Brain microvascular endothelial cell (primary cell): ENCODE measurements at regions not wholly inside any gene's neighbourhood (a gene's known extent, or its start where the extent isn't known, plus 50 kb on each side); places are given as distances from the start of the nearest gene placed in this dataset.
A peak's percentile ranks its signal among the peaks of the same experiment; 100 is the strongest.
"Not testable (repeated sequence)": the region's sequence is repeated elsewhere in the genome, so short reads cannot be mapped to it uniquely, and the experiment has no call there.

Experiments used
- DNase-seq: peaks from one replicate; pipeline ENCODE4 v3.0.0-alpha.2; 2020
- H3K27ac ChIP-seq: fragments of 250-450 bp; sonication (Bioruptor Pico); 2 replicates; pipeline ENCODE4 v1.5.1; 2020; ENCODE audit warnings: mild to moderate bottlenecking, moderate library complexity
- H3K27me3 ChIP-seq: fragments of 250-450 bp; sonication (Bioruptor Pico); replicated peaks from 2 replicates; pipeline ENCODE4 v1.5.1; 2020; ENCODE audit warnings: mild to moderate bottlenecking
- H3K36me3 ChIP-seq: fragments of 250-450 bp; sonication (Bioruptor Pico); replicated peaks from 2 replicates; pipeline ENCODE4 v1.5.1; 2020; ENCODE audit warnings: mild to moderate bottlenecking
- H3K4me3 ChIP-seq: 2 replicates; pipeline ENCODE4 v1.5.1; 2011; ENCODE audit warnings: low read depth, mild to moderate bottlenecking, control low read depth, low read length, moderate library complexity
- in situ Hi-C: cut with HindIII; loops from 2 replicates; pipeline ENCODE4 v1.10.0; 2017; ENCODE audit warnings: low sequenced_read_pairs, low pct_ligation_motif_present
- TF ChIP-seq, protein P1 (sequence below): IDR thresholded peaks from 2 replicates; pipeline ENCODE4 v1.5.1; 2011; ENCODE audit warnings: low read depth, mild to moderate bottlenecking, moderate library complexity, low read length, control low read depth, inconsistent platforms; ENCODE audit errors: missing control alignments

DNA sequence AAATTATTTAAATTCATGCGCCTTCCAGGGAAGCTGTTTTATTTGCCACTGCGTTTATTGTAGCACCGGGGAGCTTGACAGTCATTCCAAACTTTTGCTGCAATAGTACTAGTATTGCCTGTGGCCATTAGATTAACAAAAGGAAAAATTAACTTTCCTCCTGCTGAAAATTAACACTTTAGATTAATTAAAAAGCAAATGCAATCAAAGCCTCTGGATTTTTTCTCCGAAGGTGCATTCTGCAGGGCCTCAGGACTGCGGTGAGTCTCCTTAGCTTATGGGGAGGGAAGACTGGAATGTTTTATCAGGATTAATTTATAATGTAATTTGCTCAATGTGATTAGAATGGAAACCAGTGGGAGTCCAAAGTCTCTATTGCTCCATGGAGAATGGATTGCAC, 456.4 kb upstream of the CFAP20DC start:
- Histone ChIP-seq H3K27ac (no peak overlapping the region), H3K27me3 (no peaks in the 10 kb centered on the region), H3K4me3 (no peak overlapping the region), H3K36me3 (no peaks in the 10 kb centered on the region)
- TF ChIP-seq, protein P1, sequence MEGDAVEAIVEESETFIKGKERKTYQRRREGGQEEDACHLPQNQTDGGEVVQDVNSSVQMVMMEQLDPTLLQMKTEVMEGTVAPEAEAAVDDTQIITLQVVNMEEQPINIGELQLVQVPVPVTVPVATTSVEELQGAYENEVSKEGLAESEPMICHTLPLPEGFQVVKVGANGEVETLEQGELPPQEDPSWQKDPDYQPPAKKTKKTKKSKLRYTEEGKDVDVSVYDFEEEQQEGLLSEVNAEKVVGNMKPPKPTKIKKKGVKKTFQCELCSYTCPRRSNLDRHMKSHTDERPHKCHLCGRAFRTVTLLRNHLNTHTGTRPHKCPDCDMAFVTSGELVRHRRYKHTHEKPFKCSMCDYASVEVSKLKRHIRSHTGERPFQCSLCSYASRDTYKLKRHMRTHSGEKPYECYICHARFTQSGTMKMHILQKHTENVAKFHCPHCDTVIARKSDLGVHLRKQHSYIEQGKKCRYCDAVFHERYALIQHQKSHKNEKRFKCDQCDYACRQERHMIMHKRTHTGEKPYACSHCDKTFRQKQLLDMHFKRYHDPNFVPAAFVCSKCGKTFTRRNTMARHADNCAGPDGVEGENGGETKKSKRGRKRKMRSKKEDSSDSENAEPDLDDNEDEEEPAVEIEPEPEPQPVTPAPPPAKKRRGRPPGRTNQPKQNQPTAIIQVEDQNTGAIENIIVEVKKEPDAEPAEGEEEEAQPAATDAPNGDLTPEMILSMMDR = no peak
- in situ Hi-C loops = no loop called here
- DNase-seq = no peak

DNA sequence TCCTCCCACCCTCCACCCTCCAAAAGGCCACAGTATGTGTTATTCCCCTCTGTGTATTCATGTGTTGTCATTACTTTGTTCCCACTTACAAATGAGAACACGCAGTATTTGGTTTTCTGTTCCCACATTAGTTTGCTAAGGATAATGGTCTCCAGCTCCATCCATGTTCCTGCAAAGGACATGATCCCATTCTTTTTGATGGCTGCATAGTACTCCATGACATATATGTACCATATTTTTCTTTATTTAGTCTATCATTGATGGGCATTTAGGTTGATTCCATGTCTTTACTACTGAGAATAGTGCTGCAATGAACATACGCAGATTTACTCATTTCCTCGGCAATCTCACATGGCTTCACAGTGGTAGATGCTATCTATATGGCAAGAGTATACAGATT, 453.6 kb upstream of the CFAP20DC start:
- DNase-seq = no peak
- Histone ChIP-seq H3K4me3 (no peak overlapping the region), H3K36me3 (no peaks in the 10 kb centered on the region), H3K27ac (no peak overlapping the region), H3K27me3 (no peaks in the 10 kb centered on the region)
- TF ChIP-seq, protein P1 = no peak
- in situ Hi-C loops = no loop called here

DNA sequence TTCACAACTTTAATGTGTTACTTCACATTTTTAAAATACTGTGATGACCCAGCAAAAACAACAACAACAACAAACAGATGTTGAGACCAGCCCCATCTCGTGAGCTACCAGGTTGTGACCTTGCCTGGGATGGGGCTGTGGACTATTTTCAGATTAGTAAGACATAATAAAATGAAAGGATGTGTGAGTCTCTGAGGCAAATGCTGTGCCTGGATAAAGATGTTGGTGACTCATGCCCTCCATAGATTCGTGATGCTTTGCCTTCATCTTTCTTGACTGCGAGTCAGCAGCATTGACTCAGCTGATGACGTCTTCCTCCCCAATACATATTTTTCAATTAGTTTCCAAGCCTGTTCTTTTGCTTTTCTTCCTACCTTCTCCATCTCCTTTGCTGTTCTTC, 453.0 kb upstream of the CFAP20DC start:
- in situ Hi-C loops = no loop called here
- peak; percentile 86 for DNase-seq

DNA sequence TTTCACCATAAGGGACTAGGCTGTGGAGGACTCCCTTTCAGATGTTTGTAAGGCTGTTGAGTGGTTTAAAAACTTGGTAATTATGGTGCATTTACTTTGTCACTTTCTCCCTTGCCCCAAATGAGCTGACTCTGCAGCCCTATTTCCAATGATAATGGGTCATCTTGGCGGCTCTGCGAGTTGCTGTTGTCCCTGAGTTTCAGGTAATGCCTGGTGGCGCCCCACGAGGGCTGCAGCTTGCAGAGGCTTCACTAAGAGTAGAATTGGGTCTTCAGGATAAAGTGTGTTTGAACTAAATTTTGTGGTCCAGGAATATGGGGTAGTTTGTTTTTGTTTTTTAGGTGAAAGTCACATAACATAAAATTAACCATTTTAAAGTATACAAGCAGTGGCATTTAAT, 450.1 kb upstream of the CFAP20DC start:
- in situ Hi-C loops = no loop called here
- H3K27me3 ChIP-seq = no peaks in the 10 kb centered on the region
- TF ChIP-seq, protein P1 = no peak

More for the DNA sequence above, 453.0 kb upstream of the CFAP20DC start:
- Histone ChIP-seq H3K27me3 (no peaks in the 10 kb centered on the region), H3K36me3 (no peaks in the 10 kb centered on the region), H3K27ac (no peak overlapping the region), H3K4me3 (no peak overlapping the region)
- TF ChIP-seq, protein P1 = no peak

DNA sequence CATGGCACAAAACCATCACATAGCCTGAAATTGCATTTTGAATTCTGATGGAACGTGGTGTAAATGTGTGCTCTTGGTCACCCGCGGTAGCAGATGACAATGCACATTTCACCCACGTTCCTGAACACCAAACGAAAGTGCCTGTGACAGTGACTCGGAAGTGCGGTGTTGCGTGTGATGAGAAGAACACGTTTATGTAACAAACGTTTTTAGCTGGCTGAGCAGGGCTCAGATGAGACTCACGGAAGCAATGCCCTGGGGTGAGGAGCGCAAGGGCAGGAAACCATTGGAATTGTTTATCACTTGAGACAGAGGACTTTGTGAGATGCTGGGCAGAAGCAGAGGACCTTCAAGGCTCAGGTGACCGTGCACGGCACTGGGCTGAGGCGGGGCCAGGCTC, 449.2 kb upstream of the CFAP20DC start:
- DNase-seq = no peak
- H3K27ac ChIP-seq = no peak overlapping the region
- no peaks in the 10 kb centered on the region for H3K27me3 ChIP-seq
- no peaks in the 10 kb centered on the region for H3K36me3 ChIP-seq
- TF ChIP-seq, protein P1 = no peak
- no peak overlapping the region for H3K4me3 ChIP-seq
- in situ Hi-C loops = no loop called here

More for the DNA sequence above, 450.1 kb upstream of the CFAP20DC start:
- no peak overlapping the region for H3K27ac ChIP-seq
- DNase-seq = no peak
- no peaks in the 10 kb centered on the region for H3K36me3 ChIP-seq
- no peak overlapping the region for H3K4me3 ChIP-seq

DNA sequence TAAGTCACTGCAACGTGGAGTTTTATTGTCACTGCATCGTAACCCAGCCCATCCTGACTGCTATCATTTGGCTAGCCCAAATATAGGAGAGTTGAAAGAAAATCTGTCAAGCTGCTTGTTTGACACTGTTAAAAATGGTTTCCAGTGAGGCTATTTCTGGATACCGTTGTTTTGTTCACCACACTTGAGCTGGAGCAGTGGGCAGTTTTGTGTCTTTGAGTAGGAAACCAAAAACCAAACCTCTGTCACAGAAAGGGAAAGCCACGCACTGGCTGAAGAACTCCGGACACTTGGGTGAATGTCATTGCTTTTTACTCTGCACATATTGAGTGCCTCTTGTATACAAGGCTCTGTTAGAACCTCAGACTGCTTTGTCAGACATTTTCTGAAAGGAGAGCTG, 446.4 kb upstream of the CFAP20DC start:
- TF ChIP-seq, protein P1 = no peak
- Histone ChIP-seq H3K27ac (no peak overlapping the region), H3K36me3 (no peaks in the 10 kb centered on the region), H3K4me3 (no peak overlapping the region), H3K27me3 (no peaks in the 10 kb centered on the region)
- in situ Hi-C loops = no loop called here
- DNase-seq = no peak

DNA sequence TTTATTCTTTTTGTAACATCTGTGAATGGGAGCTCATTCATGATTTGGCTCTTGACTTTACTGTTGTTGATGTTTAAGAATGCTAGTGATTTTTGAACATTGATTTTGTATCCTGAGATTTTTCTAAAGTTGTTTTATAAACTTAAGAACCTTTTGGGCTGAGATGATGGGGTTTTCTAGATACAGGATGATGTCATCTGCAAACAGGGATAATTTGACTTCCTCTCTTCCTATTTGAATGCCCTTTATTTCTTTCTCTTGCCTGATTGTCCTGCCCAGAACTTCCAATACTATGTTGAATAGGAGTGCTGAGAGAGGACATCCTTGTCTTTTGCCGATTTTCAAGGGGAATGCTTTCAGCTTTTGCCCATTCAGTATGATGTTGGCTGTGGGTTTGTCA, 445.1 kb upstream of the CFAP20DC start:
- H3K27ac ChIP-seq, H3K4me3 ChIP-seq, DNase-seq, in situ Hi-C loops, H3K27me3 ChIP-seq, H3K36me3 ChIP-seq: not testable (repeated sequence)
